ENCODE measurements at regions not wholly inside any gene's neighbourhood (a gene's known extent, or its start where the extent isn't known, plus 50 kb on each side); places are given as distances from the start of the nearest gene placed in this dataset.

GRCh38 chr3:110253794-110254193, 817.8 kb upstream of the NECTIN3 start:
- Histone ChIP-seq H3K36me3 (no peaks in the 10 kb centered on the region), H3K9me3 (no peaks in the 10 kb centered on the region), H3K27me3 (no peaks in the 10 kb centered on the region), H3K4me1 (no peaks in the 10 kb centered on the region), H3K27ac (no peak overlapping the region), H3K4me3 (no peak overlapping the region)
- no peak for TF ChIP-seq CTCF (IDR thresholded peaks at IDR 0.05)
- no peak for TF ChIP-seq POLR2A (IDR thresholded peaks at IDR 0.05)
- DNase-seq, result no peak

- H3K9me3 ChIP-seq, result no peaks in the 10 kb centered on the region
- no peak overlapping the region for H3K27ac ChIP-seq
- no peaks in the 10 kb centered on the region for H3K4me1 ChIP-seq
- no peaks in the 10 kb centered on the region for H3K27me3 ChIP-seq
- no peak for DNase-seq
- TF ChIP-seq POLR2A (IDR thresholded peaks at IDR 0.05) (no peak), CTCF (IDR thresholded peaks at IDR 0.05) (no peak)
- no peak overlapping the region for H3K4me3 ChIP-seq
- no peaks in the 10 kb centered on the region for H3K36me3 ChIP-seq
These were observed 817.0 kb upstream of the NECTIN3 start for GRCh38 chr3:110254591-110254990.

GRCh38 chr3:110261141-110261540, 810.5 kb upstream of the NECTIN3 start:
- Histone ChIP-seq H3K36me3 (no peaks in the 10 kb centered on the region), H3K4me1 (no peaks in the 10 kb centered on the region), H3K27ac (no peak overlapping the region), H3K9me3 (no peaks in the 10 kb centered on the region), H3K27me3 (no peaks in the 10 kb centered on the region), H3K4me3 (no peak overlapping the region)
- TF ChIP-seq POLR2A (IDR thresholded peaks at IDR 0.05), result no peak
- no peak for TF ChIP-seq CTCF (IDR thresholded peaks at IDR 0.05)
- no peak for DNase-seq

GRCh38 chr3:110262896-110263295, 808.7 kb upstream of the NECTIN3 start:
- Histone ChIP-seq H3K27ac (no peak overlapping the region), H3K9me3 (no peaks in the 10 kb centered on the region), H3K27me3 (no peaks in the 10 kb centered on the region), H3K4me1 (no peaks in the 10 kb centered on the region), H3K4me3 (no peak overlapping the region), H3K36me3 (no peaks in the 10 kb centered on the region)
- DNase-seq, result no peak
- TF ChIP-seq POLR2A (IDR thresholded peaks at IDR 0.05) (no peak), CTCF (IDR thresholded peaks at IDR 0.05) (no peak)

- no peaks in the 10 kb centered on the region for H3K36me3 ChIP-seq
- no peak for DNase-seq
- H3K4me1 ChIP-seq, result no peaks in the 10 kb centered on the region
- H3K9me3 ChIP-seq, result no peaks in the 10 kb centered on the region
- H3K27me3 ChIP-seq, result no peaks in the 10 kb centered on the region
- TF ChIP-seq CTCF (IDR thresholded peaks at IDR 0.05), result no peak
- TF ChIP-seq POLR2A (IDR thresholded peaks at IDR 0.05), result no peak
- H3K27ac ChIP-seq, result no peak overlapping the region
- no peak overlapping the region for H3K4me3 ChIP-seq
These were observed 806.3 kb upstream of the NECTIN3 start for GRCh38 chr3:110265302-110265701.

GRCh38 chr3:110267304-110267845, 804.2 kb upstream of the NECTIN3 start:
- no peaks in the 10 kb centered on the region for H3K36me3 ChIP-seq
- no peaks in the 10 kb centered on the region for H3K4me1 ChIP-seq
- no peak overlapping the region for H3K4me3 ChIP-seq
- H3K27me3 ChIP-seq, result no peaks in the 10 kb centered on the region
- H3K27ac ChIP-seq, result no peak overlapping the region
- no peak for TF ChIP-seq POLR2A (IDR thresholded peaks at IDR 0.05)
- no peak for TF ChIP-seq CTCF (IDR thresholded peaks at IDR 0.05)
- no peak for DNase-seq
- no peaks in the 10 kb centered on the region for H3K9me3 ChIP-seq

All from Peyer's patch (tissue), 4 donors.